NT2/D1 (cell line): ENCODE measurements at regions not wholly inside any gene's neighbourhood (a gene's known extent, or its start where the extent isn't known, plus 50 kb on each side); places are given as distances from the start of the nearest gene placed in this dataset.

ENCODE experiments used
- SUZ12 ChIP-seq: IDR thresholded peaks from 2 replicates; pipeline ENCODE4 v1.6.1; 2011; ENCODE audit not compliant: insufficient read length, insufficient read depth; ENCODE audit errors: extremely low read depth
- YY1 ChIP-seq: IDR thresholded peaks from 2 replicates; pipeline ENCODE4 v1.6.1; 2011; ENCODE audit not compliant: insufficient read length, insufficient read depth
- ZNF274 ChIP-seq: IDR thresholded peaks from 2 replicates; pipeline ENCODE4 v1.6.1; 2011; ENCODE audit warnings: mild to moderate bottlenecking, low read depth, low read length

GRCh38 chr12:130013771-130014484 lies 110.1 kb upstream of the TMEM132D start:
- TF ChIP-seq YY1 (no peak), ZNF274 (no peak), SUZ12 (no peak)
